HG03108 (cell line): ENCODE measurements at regions not wholly inside any gene's neighbourhood (a gene's known extent, or its start where the extent isn't known, plus 50 kb on each side); places are given as distances from the start of the nearest gene placed in this dataset.

ENCODE experiments used
- ATAC-seq: cut with Tn5 transposase; IDR thresholded peaks from one replicate; pipeline ENCODE4 v1.9.1; 2021; ENCODE audit warnings: moderate library complexity; ENCODE audit not compliant: unreplicated experiment

- no peak for ATAC-seq
These were observed 144.7 kb downstream of the QRSL1 start for GRCh38 chr6:106773996-106774629.

GRCh38 chr6:106773522-106773921 is 144.1 kb downstream of the QRSL1 start:
- no peak for ATAC-seq

GRCh38 chr6:106772270-106773142 is 143.1 kb downstream of the QRSL1 start:
- ATAC-seq, result no peak

GRCh38 chr6:106771822-106772221 is 142.4 kb downstream of the QRSL1 start:
- no peak for ATAC-seq

- no peak for ATAC-seq
These were observed 141.3 kb downstream of the QRSL1 start for GRCh38 chr6:106770663-106771062.

- no peak for ATAC-seq
These were observed 140.7 kb downstream of the QRSL1 start for GRCh38 chr6:106770081-106770480.

- ATAC-seq, result no peak
These were observed 137.9 kb downstream of the QRSL1 start for GRCh38 chr6:106767271-106767670.

GRCh38 chr6:106766201-106766600 is 136.8 kb downstream of the QRSL1 start:
- ATAC-seq, result no peak

GRCh38 chr6:106765496-106765895 is 136.1 kb downstream of the QRSL1 start:
- ATAC-seq, result no peak

GRCh38 chr6:106764353-106764980 is 135.1 kb downstream of the QRSL1 start:
- ATAC-seq, result no peak

- no peak for ATAC-seq
These were observed 134.0 kb downstream of the QRSL1 start for GRCh38 chr6:106763361-106763760.

GRCh38 chr6:106761160-106761559 is 131.8 kb downstream of the QRSL1 start:
- no peak for ATAC-seq

GRCh38 chr6:106759112-106759511 is 129.7 kb downstream of the QRSL1 start:
- ATAC-seq, result no peak

- no peak for ATAC-seq
These were observed 128.5 kb downstream of the QRSL1 start for GRCh38 chr6:106757722-106758467.

GRCh38 chr6:106757267-106757666 is 127.9 kb downstream of the QRSL1 start:
- ATAC-seq, result no peak

GRCh38 chr6:106754215-106754614 is 124.8 kb downstream of the QRSL1 start:
- ATAC-seq, result no peak

- no peak for ATAC-seq
These were observed 123.3 kb downstream of the QRSL1 start for GRCh38 chr6:106752641-106753040.

- ATAC-seq, result no peak
These were observed 122.3 kb downstream of the QRSL1 start for GRCh38 chr6:106751501-106752252.

- ATAC-seq, result no peak
These were observed 121.6 kb downstream of the QRSL1 start for GRCh38 chr6:106750946-106751345.

GRCh38 chr6:106750142-106750918 is 121.0 kb downstream of the QRSL1 start:
- ATAC-seq, result no peak
